K562 (cell line): ENCODE measurements at regions not wholly inside any gene's neighbourhood (a gene's known extent, or its start where the extent isn't known, plus 50 kb on each side); places are given as distances from the start of the nearest gene placed in this dataset.

Experiments used
- NR4A1 ChIP-seq, 2 experiments: fragments of 250-450 bp in 1 of 2; fragments of 450-650 bp in 1 of 2; sonication (Bioruptor Pico) in 1 of 2; IDR thresholded peaks; 2 replicates each; pipeline versions ENCODE4 v1.4.0 to v1.6.1; 2016 to 2020; ENCODE audit warnings: mild to moderate bottlenecking in 2 of 2, missing compliant biosample characterization in 1 of 2, missing genetic modification characterization in 1 of 2, moderate library complexity in 1 of 2
- PHB ChIP-seq: fragments of 250-450 bp; sonication (Bioruptor Pico); IDR thresholded peaks from 2 replicates; pipeline ENCODE4 v1.5.0; 2021
- POLR2A ChIP-seq: fragments of 450-650 bp; conservative IDR thresholded peaks from 2 replicates; pipeline ENCODE4 v1.6.1; 2016
- SRF ChIP-seq, 2 experiments: fragments of 250-450, 450-650 bp in 1 of 2; sonication (Bioruptor Pico) in 1 of 2; sonication (generic) in 1 of 2; formaldehyde crosslinking; IDR thresholded peaks; 2 replicates each; pipeline versions ENCODE4 v1.5.0 to v1.5.1; 2020 to 2022; ENCODE audit warnings: mild to moderate bottlenecking in 1 of 2, missing genetic modification reagents in 1 of 2

GRCh38 chr5:39943811-39944210 lies 519.0 kb upstream of the DAB2 start:
- no peak for TF ChIP-seq PHB (CRISPR knock-in tag)
- no peak for TF ChIP-seq SRF (CRISPR knock-in tag; IDR thresholded peaks at IDR 0.05)
- TF ChIP-seq POLR2A: no peak
- no peak for TF ChIP-seq NR4A1 (CRISPR knock-in tag; IDR thresholded peaks at IDR 0.05)
- TF ChIP-seq NR4A1 (tag; IDR thresholded peaks at IDR 0.05): no peak
